Inferior parietal cortex (tissue), 1 donor: ENCODE measurements at regions not wholly inside any gene's neighbourhood (a gene's known extent, or its start where the extent isn't known, plus 50 kb on each side); places are given as distances from the start of the nearest gene placed in this dataset.

ENCODE experiments used
- DNase-seq: peaks from one replicate; pipeline ENCODE4 v3.0.0-alpha.2; 2016; ENCODE audit errors: extremely low spot score

DNA sequence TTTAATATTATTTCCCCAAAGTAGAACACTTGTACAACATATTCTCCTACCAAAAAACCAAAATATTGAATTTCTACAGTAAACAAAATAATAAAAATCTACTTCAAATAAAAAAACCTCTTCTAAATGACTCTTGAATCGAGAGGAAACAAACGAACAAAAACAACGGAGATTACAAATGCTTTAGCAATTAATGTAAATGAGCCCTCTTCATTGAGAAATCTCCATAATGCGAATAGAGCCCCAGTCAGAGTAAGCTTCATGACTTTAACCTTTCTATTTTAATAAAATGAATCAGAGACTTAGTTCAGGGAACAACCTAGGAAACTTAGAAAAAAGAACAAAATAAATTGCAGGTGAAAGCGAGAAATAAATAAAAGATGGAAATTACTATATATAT, 129.3 kb upstream of the SEMA6A start:
- DNase-seq = no peak

DNA sequence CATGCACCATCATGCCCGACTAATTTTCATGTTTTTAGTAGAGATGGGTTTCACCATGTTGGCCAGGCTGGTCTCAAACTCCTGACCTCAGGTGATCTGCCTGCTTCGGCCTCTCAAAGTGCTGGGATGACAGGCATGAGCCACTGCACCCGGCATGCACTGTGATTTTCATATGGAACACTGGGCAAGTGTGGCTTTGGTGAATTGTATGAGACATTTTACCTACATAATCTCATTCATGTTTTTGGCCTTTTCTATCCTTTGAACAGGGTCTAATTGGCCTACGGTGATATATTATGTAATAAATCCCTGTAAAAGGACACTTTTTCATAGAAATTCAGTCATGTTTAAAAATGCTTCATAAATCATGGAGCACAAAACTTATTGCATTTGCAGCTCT, 128.7 kb upstream of the SEMA6A start:
- DNase-seq = no peak

DNA sequence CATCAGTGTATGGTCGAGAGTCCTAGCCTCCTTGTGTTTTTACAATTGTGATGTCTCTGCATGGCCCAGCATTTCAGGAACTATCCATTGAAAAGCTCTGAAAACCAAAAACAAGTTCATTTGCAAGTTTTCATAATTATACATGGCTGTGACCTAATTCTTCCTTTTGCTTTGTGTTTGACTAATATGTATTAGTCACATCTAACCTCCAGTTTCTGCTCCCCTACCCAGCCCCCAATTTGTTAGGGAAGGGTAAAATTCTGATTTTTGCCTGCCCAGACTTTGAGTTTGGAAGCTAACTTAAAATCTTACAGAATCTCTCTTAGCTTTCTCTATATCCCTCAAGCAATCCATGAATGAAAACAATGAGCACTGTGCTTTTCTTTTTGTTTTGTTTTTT, 128.2 kb upstream of the SEMA6A start:
- no peak for DNase-seq

DNA sequence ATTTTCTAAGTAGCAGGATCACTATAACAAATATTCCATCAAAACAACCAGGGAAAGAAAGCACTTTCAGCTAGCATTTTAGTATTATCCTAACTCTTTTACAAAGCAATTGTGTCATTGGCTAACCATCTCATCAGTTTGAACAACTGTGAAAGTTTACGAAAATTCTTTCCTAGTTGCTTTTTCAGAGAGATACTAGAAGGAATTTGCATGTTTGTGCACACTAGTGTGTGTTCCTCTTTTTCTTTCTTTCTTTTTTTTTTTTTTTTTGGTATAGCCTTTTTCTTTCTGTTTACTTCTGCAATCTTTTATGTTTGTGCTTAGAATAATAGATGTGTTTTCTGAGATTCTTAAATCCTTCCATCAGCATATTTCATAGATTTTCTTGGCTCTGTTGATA, 124.7 kb upstream of the SEMA6A start:
- no peak for DNase-seq

DNA sequence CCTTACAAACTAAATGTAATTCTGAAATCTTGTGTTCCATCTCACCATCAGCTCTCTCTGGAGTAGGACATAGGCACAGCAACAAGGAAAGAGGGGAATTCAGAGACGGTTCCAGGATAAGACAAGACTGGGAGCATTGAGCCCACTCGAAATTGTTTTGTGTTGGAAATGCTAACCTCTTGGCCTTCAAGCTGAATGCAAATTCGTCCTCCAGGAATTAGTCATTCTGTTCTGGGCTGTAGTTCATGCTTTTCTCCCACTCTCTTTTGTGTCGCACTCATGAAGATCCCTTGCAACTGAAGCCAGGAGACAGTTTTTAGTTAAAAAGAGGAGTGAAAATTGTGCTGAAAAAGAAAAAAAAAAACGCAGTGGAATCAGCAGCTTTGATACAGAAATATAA, 121.7 kb upstream of the SEMA6A start:
- no peak for DNase-seq

DNA sequence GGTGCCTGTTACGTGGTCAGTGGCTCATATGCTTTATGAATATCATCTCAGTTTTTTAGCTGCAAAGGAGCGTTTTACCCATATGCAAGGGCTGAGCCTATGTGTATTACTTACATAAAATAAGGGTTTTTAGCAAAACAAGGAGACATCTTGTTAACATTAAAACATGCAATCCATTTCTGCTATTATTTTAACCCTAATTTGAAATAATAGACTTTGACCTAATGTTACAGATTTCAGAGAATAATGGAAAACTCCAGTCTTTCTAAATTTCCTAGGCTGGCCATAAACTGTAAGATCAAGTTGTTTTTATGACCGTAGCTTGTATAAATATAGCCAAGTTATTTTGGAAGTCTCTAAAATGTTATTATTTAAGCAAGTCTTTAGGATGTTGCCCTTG, 121.1 kb upstream of the SEMA6A start:
- DNase-seq = no peak

DNA sequence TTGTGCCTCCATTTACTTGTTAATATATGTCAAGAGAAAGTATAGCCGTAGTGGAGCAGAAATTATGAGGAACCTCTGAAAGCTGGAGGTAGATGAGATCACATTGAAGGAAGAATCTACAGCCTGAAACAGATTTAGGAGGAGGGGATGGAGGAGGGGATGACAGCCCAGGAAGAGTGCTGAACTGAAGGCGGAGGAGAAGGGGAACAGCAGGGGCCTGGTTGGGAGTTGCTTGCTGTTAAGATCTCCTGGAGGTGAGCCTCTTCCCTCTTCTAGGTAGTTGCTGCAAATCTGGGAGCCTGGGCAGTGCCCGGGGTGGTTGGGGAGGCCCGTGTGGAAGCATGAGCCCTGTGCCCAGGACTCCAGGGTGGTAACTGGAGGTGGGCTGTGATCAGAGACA, 111.8 kb upstream of the SEMA6A start:
- no peak for DNase-seq

DNA sequence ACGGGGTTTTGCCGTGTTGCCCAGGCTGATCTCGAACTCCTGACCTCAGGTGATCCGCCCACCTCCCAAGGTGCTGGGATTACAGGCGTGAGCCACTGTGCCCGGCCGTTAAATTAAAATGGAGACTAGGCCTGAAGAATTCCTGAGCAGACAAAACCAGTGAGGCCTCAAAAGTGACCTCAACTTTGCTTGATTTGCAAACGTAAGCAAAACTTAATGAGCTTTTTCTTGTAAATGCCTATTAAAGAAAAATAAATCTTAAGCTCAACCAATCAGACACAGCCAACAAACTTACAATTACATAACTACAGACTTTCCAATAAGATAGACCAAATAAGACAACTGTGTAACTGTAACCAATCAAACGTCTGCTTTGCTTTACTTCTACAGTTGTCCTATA, 111.3 kb upstream of the SEMA6A start:
- no peak for DNase-seq

DNA sequence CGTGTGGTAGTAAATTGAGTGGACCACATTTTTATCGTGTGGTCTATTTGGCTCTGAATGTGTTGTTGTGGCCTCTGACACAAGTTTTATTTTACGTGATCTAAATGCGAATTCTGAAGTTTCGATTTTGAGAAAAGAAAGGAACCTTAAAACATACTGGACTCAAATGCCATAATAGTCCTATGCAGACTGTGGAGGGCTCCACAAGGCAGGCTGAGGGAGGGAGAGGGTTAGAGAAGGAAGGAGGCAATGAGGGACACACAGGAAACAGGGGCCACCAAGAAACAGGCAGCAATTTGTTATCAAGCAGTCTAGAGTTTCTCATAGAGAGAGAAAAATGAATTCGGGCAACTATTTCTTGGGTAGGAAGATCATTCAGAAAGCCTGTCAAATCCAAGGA, 110.4 kb upstream of the SEMA6A start:
- DNase-seq = no peak

DNA sequence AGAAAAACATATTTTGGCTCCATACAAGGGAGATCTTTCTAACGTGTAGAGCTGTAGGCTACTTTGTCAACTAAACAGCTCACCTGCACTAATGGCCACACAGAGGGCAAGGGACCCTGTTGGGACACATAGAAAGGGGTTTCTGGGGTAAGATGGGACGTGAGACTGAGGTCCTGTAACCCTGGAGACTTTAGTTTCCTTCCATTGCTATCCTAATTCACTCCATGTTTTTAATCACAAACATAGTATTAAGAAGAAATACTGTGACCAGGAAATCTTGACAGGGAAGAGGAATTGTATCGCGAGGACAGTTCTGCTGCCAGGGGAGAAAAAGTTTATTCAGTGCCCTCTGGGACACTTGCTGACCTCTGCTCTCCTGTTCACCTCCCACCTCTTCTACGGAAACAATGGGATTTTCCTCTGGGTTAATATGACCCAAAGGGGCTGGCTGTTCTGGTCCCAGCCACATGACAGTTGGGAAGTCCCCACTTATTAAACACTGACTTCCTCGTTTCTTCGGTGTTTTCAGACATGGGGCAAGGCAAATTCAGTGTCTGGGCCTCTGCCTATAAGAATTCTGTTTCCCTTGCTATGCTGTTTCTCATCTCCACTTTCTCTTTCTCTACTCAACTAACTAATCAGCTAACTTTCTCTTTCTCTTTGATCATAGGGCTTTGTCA, 106.9 kb upstream of the SEMA6A start:
- no peak for DNase-seq

DNA sequence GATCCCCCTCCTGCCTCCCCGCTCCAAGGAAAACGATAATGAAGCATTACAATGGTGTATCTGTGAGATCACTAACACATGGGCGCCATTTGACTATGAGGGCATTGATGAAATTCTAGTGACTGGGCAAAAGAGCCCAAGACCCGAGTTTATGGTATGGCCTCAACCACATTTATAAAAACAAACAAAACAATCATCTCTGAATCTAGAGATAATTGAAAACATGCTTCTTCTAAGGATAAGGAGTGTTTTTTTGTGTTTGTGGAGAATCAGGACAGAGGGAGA, 100.9 kb upstream of the SEMA6A start:
- no peak for DNase-seq

DNA sequence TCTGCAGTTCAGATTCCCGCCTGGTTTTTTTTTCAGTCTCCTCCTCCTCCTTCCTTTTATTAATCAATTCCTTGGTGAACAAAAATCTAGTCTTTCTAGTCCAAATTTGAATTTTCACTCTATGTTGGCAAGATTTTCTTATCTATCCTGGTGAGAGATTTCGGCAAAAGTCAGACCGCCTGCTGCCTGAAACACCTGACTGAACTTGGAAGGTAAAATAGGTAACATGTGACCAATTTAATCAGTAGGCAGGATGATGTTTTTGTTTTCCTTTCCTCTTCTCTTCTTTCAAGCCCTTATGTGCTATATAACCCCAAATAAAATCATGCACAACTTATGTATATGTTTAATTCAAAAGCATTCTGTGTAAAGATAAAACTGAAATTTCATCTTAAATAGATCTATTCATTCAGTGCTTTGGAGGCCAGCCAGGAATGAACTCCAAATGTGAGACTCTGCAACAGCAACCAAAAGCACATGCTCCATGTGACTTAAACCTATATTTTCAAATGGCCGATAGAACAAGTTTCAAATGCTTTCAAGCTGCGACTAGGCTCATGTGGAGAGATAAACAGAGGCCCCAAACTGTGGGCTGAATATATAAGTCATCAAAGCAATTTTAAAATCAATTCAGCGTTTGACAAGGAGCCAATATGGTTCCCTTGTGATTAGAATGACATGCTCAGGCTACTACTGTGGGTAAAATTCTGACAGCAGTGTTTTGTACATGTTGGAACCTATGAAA, 100.4 kb upstream of the SEMA6A start:
- no peak for DNase-seq

DNA sequence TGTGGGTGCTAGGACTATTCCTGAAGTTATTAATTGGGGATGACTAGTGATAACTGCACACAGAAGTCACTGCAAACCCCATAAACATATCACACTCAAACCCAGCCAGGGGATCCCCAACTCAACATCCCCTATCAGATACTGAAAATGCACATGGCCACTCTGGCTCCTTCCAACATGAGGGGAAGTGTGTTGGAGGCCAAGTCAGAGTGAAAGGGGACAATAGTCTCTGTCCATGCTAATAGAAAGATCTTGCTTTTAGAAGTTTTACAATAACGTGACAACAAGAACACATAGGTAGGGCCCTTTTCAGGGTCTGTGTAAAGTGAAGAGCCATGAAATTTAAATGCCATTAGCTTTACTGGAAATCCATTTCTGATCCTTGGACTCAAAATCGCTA, 98.8 kb upstream of the SEMA6A start:
- DNase-seq = no peak

DNA sequence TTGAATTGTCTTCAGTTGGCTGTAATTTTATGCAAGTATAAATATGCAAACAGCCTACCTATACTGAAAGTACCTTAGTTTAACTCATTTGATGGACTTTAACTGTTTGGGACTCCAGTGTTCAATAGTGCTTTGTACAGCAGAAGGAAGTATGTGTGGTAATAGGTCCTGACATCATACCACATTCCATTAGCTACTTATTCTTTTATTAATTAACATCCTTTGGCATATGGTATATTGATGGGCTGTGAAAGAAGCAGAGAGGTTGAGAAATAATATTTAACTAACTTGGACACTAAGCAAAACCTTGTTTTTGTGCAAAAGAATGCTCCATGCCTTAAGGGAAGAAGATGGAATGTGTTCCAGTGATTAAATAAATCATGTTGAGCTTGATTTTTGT, 97.6 kb upstream of the SEMA6A start:
- DNase-seq = no peak

DNA sequence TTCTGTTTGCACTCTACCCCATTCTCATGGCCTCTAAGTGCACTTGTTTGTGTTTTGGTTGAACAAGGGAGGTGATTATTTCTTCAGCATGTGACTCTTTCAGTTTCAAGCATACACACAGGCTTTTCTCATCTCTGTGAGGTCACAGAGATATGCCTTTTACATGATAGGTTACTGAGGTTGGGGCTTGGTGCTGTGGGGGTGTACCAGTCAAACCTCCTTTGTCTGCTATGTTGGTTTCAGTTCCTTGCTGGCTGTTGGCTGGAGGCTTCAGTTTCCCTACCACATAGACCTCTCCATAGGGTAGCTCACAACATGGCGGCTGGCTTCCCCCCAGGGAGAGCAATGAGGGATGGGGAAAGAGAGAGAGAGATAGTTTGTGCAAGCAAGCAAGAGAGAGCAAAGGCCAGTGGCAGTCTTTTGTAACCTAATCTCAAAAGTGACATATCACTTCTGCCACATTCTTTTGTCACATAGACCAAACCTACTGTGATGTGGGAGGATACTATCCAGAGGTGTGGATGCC, 96.7 kb upstream of the SEMA6A start:
- DNase-seq = no peak

DNA sequence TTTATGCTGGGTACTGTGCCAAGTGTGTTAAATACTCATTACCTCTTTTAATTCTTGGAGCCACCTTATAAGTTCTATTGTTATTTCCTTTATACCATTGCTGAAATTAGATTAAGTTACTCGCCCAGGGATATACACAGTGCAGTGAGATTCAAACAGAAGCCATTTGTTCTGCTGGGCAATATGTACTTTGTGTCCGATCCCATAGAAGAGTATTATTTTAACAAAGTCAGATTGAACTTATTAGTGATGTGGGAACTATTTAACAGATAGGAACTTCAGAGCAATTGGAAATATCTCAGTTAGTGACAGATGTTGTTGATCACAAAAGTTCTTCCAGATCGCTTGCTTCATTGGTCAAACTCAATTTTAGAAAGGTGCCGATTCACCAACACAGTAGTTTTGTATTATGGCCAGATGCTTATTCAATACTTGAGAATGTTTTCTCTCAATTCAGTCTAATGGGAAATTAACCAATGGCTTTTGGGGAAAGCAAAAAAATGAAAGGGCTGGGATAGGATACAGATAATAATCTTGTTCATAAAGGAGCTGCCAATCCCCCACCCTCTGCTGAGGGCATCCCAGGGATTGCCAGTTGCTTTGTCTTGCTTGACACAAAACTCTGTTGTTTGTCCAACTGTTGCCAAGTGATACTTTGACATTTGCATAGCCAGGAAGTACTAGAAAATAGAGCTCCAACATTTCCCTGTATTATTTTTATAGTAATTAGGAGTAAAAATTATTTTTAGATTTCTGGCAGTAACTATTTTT, 94.8 kb upstream of the SEMA6A start:
- peak; percentile 62 for DNase-seq

DNA sequence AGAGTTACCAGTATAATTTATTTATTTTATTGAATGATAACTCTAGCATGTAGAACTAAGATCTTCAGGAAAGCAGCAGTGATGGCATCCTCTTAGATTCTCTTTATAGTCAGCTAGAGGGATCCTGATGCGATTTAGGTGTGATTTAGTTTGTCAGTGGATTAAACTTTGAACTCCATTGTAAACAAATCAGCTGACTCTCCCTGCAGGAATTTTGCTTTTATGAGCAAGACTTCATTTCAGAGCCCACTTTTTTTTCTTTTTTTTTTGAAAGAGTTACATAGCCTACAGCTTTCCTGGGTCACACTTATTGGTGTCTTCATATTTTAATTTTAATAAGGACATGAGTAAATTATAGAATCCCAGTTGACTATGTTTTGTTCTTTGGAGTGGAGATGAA, 93.8 kb upstream of the SEMA6A start:
- DNase-seq = no peak

DNA sequence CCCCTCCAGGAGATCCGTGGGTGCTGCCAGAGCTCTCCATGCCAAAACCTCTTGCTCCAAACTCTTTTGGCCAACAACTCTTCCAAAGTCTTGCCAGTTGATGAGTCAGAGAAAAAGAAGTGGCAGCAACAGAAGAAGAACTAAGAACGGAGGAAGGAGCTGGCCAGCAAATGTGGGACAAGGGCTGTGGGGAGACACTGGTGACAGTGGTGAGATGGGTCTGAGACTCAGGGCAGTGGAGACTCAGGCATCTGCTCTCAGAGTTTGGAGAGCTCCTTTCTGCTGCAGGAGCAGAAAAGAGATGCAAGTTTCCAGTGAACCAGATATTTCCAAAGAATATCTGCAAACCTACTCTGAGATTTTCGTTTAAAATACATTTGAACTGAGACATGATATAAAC, 92.3 kb upstream of the SEMA6A start:
- no peak for DNase-seq

DNA sequence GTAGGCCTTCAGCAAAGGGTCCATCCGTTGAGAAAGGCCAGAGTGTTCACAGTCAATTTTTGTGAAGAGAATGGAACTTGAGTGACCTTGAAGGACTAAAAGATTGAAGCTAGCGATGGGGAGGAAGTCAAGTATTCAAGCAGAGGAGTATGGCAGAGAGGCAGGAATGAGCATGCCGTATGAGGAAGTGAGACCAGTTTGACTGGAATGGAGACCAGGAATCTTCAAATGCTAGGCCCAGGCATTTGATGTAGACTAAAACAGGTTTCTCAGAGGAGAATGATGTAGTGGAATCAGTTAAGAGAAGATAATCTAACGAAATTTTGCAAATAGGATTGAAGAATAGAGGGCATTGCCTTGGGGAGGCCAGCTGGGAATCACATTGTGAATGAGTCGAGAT, 90.4 kb upstream of the SEMA6A start:
- no peak for DNase-seq

DNA sequence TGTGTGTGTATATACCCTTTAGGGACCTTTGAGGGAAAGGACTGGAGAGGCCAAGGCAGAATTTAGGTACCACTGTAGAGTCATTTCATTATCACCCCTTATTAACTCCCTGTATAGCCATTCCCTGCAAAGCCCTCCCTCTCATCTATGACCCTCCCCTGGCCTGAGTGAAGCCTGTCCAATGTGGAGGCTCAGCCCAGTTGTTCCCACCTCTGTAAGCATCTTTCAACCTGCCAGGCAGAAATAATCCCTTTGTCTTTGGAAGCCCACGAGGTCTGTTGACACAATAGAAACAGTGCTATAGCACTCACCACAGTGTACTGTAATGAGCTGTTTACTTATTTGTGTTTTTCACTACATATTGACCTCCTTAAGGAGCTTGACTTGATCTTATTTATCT, 88.5 kb upstream of the SEMA6A start:
- no peak for DNase-seq

DNA sequence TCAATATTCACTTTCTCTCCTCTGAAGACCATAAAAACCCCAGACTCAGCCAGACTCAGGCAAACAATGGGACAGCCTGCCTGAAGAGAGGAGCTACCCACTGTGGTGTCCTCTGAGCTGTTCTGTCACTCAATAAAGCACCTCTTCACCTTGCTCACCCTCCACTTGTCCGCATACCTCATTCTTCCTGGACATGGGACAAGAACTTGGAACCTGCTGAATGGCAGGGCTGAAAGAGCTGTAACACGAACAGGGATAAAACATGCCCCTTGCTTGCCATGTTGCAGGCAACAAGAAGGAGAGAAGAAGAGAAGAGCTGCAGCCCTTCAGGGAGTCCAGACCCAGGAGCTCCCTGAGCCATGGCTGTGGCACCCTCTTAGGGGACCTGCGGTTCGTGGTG, 86.8 kb upstream of the SEMA6A start:
- DNase-seq = no peak

DNA sequence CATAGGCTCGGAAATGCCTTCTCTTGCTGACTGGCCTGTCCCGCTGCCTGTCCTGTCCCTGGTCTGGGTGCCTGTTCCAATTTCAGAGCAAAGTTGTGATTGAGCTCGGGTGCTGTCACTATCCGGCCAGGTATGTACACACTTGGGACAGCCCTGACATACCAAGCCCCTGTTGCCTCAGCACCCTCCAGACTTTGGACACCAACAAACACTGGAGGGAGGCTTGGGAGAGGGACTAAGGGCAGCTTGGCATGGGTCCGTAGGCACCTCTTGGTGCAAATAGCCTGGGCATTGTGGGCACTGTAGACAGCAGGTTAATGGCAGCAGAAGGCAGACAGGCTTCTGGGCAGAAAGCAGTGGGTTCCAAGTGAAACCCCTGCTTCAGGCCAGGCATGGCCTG, 86.3 kb upstream of the SEMA6A start:
- no peak for DNase-seq

DNA sequence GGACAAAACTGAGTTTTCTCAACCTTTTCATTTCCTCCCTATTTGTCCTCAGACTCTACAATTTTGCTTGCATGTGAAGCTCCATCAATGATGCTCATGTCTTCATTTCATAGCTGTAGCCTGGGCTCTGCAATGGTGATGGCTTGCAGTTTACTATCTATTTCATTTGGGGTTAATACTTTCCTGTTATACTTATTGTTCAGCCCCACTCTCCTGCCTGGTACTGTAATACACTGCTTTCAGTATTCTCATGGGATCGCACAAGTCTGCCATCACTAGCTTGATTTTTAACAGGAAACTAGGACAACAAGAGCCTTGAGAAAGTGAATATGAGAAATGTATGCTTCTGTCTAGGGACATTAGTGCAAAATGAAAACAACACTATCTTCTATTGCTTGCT, 84.2 kb upstream of the SEMA6A start:
- DNase-seq = no peak
